ENCODE measurements at regions not wholly inside any gene's neighbourhood (a gene's known extent, or its start where the extent isn't known, plus 50 kb on each side); places are given as distances from the start of the nearest gene placed in this dataset.

- CTCF ChIA-PET: no interaction called here
- Histone ChIP-seq H3K4me3 (ENCODE audit: low read depth, low read length) (no peak overlapping the region), H3K27me3 (ENCODE audit: control insufficient read depth, insufficient read depth, low read length) (no peaks in the 10 kb centered on the region), H3K36me3 (ENCODE audit: control insufficient read depth, insufficient read depth, low read length) (no peaks in the 10 kb centered on the region)
- no peak for DNase-seq (ENCODE audit: low read depth)
- TF ChIP-seq CTCF (IDR thresholded peaks at IDR 0.05; ENCODE audit: insufficient read depth, low read depth, low read length): no peak
- POLR2A ChIA-PET: no interaction called here
Measured at GRCh38 chr11:79535606-79536005, 94.8 kb upstream of the TENM4 start.

GRCh38 chr11:79525257-79525656, 84.4 kb upstream of the TENM4 start:
- no peaks in the 10 kb centered on the region for H3K36me3 ChIP-seq (ENCODE audit: control insufficient read depth, insufficient read depth, low read length)
- POLR2A ChIA-PET: no interaction called here
- no peak for TF ChIP-seq CTCF (IDR thresholded peaks at IDR 0.05; ENCODE audit: insufficient read depth, low read depth, low read length)
- CTCF ChIA-PET: no interaction called here
- no peak for DNase-seq (ENCODE audit: low read depth)
- no peak overlapping the region for H3K4me3 ChIP-seq (ENCODE audit: low read depth, low read length)
- no peaks in the 10 kb centered on the region for H3K27me3 ChIP-seq (ENCODE audit: control insufficient read depth, insufficient read depth, low read length)

GRCh38 chr11:79522626-79523025, 81.8 kb upstream of the TENM4 start:
- TF ChIP-seq CTCF (IDR thresholded peaks at IDR 0.05; ENCODE audit: insufficient read depth, low read depth, low read length): no peak
- DNase-seq (ENCODE audit: low read depth): no peak
- H3K4me3 ChIP-seq (ENCODE audit: low read depth, low read length): no peak overlapping the region
- no peaks in the 10 kb centered on the region; the same call in 1 of the 2 replicates for H3K27me3 ChIP-seq (ENCODE audit: control insufficient read depth, insufficient read depth, low read length)
- no peaks in the 10 kb centered on the region for H3K36me3 ChIP-seq (ENCODE audit: control insufficient read depth, insufficient read depth, low read length)
- ChIA-PET CTCF (no interaction called here), POLR2A (interaction anchor here (0.7 kb wide), 1 partner anchor 509 kb away, joined by 3 read pairs; no protein-coding TSS in a partner anchor)

- no peak overlapping the region for H3K4me3 ChIP-seq (ENCODE audit: low read depth, low read length)
- H3K36me3 ChIP-seq (ENCODE audit: control insufficient read depth, insufficient read depth, low read length): no peaks in the 10 kb centered on the region
- no peak for DNase-seq (ENCODE audit: low read depth)
- POLR2A ChIA-PET: no interaction called here
- H3K27me3 ChIP-seq (ENCODE audit: control insufficient read depth, insufficient read depth, low read length): no peaks in the 10 kb centered on the region; the same call in 1 of the 2 replicates
- no peak for TF ChIP-seq CTCF (IDR thresholded peaks at IDR 0.05; ENCODE audit: insufficient read depth, low read depth, low read length)
- CTCF ChIA-PET: no interaction called here
Measured at GRCh38 chr11:79520086-79520485, 79.3 kb upstream of the TENM4 start.

GRCh38 chr11:79515781-79516180, 75.0 kb upstream of the TENM4 start:
- H3K27me3 ChIP-seq (ENCODE audit: control insufficient read depth, insufficient read depth, low read length): no peaks in the 10 kb centered on the region; the same call in 1 of the 2 replicates
- ChIA-PET CTCF (no interaction called here), POLR2A (no interaction called here)
- no peak for TF ChIP-seq CTCF (IDR thresholded peaks at IDR 0.05; ENCODE audit: insufficient read depth, low read depth, low read length)
- DNase-seq (ENCODE audit: low read depth): no peak
- H3K36me3 ChIP-seq (ENCODE audit: control insufficient read depth, insufficient read depth, low read length): no peaks in the 10 kb centered on the region
- H3K4me3 ChIP-seq (ENCODE audit: low read depth, low read length): no peak overlapping the region
